GM15510 (cell line): ENCODE measurements at regions not wholly inside any gene's neighbourhood (a gene's known extent, or its start where the extent isn't known, plus 50 kb on each side); places are given as distances from the start of the nearest gene placed in this dataset.

Source experiments
- POLR2A ChIP-seq: IDR thresholded peaks from 3 replicates; pipeline ENCODE4 v1.6.1; 2011; ENCODE audit warnings: borderline replicate concordance; ENCODE audit not compliant: insufficient read length; ENCODE audit errors: extremely low read depth

DNA sequence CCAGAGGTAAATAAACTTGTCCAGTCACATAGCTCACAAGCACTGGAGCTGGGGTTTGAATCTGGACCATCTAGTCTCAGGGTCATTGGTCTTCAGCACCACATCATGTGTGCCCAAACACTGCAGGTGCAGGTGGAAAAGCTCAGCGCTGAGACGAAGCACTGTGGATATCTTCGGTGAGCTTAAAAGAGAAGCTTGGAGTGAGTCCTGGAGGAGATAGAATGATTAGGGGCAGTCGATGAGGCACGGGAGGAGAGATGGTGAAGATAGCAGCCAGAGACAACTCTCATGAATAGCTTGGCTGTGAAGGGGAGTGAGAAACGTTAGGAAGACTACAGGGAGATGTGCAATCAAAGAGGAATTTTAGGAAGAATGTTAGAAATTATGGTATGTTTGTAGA, 389.3 kb downstream of the FGF9 start:
- no peak for TF ChIP-seq POLR2A

DNA sequence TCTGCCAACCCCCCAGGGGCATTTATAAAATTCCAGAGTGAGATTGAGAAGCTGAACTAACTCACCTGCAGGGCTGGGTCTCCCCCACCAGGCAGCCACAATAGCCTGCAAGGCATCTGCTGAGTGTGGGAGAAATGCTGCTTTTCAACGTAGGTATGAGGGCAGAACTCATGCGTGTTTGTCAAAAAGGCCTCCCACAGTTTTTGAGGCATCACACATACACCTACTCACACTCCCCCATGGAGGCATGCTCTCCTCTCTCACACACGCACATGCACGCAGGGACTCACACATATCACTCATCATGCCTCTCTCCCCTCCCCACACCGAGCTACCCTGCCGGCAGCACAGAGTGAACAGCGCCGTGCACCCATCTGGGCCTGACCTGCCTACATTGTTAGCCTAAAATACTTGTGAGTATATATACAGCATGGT, 390.5 kb downstream of the FGF9 start:
- TF ChIP-seq POLR2A: no peak

DNA sequence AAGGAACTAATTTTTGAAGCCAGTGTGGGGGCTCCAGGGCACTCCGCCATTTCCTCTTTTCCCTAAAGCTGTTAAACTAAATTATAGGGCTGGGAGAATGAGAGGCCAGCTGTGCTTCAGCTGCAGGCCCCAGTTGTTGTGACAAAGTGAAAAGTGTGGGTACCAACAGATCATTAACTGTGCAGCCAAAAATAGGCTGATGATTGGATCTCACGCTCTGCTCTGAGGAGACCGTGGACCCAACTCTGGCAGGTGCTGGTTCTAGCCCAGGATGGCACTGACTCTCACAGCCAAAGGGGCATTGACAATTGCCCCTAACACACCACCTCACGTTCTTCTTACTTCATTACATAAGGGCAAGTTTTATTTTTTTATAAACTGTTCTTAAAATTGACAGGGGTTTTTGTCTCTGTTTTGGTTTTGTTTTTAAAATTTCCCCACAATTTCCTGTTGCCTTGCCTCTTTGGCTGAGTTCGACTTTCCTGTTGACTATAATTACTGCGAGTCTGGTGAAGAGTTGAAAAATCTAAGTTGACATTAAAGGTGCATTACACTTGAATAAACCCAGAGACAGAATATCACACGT, 391.0 kb downstream of the FGF9 start:
- TF ChIP-seq POLR2A: peak; percentile 13

DNA sequence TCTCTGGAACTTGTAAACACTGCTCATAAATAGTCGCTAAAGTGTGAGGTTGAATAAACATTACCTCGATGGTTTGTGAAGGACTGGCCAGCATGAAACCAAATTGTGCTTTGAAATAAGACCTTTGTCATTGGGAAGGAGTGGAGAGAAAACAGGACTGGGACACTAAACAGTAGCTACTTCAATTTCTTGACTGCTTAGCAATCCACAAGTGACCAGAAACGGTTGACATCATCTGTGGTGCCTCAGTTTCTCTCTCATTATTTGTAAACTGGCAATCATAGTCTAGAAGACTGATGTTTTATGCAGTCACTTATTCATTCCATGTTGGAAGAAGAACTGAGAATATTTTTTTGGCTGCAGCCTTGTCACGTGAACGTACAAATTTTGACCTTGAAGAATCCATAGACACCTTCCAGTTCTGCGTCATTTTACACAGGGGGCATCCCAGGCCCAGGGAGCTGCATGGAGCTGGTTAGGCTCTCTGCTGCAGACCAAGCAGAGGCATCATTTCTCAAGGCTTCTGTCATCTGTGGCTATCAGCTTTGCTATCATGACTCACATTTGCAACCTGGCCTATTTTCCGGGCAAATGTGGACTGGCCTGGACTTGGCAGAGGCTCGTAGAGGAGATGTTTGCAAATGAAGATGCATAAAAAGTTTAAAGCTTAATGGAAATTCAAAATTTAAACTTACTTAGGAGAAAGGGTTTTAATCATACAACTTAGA, 391.8 kb downstream of the FGF9 start:
- TF ChIP-seq POLR2A: no peak

DNA sequence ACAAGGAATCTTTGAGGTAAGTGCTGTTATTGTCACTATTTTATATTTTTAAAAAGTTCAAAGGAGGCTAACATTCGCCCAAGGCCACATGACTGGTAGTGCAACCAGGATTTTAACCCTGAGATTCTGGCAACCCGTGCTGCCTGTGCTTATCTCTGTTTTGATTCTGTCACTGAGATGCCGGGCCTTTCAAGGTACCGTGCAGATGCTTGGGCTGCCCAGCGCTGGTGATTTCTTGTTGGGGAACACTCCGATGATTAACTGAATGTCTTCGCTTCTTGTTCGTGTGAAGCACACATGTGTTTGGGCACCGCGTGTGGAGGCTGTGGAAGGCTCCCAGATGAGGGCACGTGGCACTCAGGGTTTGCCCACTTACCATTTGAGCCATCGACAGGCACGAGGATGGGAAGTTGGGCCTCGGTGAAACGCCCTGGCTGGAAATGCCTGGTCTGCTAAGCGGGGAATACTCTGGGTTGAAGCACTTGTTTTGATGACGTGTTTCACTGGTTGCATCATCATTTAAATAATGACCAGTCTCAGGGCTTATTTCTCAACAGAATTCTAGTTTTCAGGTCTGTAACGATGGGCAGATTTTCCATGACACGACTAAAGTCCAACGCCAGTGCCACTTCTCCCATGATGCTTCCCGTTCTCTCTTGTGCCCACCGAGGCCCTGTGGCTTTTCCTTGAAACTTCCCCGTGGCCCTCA, 392.7 kb downstream of the FGF9 start:
- TF ChIP-seq POLR2A: no peak

DNA sequence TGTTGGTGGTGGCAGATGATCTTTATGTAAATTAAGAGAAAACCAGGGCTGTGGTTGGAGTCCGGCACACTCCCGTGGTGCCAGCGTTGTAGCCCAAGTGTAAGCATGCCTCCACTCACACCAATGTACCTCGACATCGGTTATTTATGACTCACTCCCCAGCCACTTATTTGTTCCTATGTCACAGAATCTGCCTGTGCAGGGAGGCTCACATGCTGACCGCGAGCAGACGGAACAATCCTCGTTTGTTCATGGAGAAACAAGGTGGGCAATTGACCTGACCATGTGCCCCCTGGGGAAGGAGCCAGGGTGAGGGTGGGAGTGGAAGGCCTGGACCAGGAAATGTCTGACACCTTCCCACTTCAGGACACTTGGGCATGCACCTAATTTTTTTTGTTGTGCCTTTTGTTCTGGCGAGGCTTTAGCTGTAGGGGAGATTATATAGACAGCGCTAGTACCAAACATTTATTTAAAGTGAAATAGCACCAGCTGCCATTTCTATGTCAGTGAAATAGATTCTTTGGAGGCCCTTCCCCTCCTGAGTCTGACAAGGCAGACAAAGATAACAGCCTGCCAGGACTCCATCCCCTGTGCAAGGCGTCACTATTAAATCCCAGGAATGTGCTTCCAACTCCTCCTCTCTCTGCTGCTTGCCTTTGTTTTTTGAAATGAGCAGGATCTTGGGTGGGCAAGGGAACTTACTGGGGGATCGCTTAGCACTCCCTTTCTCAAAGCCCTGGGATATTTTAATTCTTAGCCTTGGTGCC, 394.2 kb downstream of the FGF9 start:
- no peak for TF ChIP-seq POLR2A

DNA sequence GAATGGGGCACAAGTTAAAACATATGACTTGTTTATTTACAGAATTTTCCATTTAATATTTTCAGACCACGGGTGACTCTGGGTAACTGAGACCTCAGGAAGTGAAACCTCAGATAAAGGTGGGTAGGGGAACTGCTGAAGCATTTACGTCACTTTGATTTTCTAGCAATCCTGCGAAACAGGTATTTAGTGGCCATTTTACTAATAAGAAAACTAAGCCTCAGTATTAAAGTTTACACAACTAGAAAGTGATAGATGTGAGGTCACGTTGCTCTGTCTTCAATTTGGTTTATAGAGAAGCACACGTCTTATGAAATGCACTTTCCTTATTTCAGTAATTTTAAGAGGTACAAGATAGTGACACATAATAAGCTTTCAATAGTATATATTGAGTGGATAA, 402.8 kb downstream of the FGF9 start:
- TF ChIP-seq POLR2A: no peak

DNA sequence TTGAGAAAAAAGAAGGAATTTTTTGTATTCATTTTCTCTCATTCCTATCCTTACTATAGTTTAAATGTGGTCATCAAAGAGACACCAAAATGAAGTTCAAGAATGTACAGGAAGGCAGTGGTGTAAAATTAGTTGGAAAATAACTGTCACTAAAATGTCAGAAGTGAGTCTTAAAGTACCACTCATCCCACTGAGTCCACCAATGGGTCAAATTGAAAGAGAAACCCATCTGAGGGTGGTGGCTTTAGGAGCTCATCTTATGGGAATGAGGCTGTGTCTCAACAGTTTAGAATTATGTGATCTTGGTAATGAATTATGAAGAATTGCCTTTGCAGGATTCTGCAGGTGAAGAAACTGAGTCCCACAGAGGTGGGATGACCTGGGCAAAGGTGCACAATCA, 403.5 kb downstream of the FGF9 start:
- no peak for TF ChIP-seq POLR2A

DNA sequence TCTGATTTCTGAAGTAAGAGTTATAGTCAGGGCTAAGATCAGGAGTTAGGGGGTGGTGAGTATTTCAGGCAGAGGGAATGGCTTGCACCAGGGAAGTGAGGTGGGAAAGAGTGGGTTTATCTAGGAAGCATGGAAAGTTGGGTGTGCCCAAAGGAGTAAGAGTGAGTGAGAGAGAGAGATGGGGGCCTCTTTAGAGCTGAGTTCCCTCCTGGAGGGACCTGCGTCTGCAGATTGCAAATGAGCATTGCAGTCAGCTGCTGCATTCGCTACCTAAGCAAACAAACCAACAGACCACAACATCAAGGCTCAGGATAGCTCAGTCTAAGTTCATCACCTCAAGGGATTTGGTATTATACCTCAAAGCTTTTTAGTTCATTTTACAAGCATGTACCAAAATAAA, 405.8 kb downstream of the FGF9 start:
- no peak for TF ChIP-seq POLR2A

DNA sequence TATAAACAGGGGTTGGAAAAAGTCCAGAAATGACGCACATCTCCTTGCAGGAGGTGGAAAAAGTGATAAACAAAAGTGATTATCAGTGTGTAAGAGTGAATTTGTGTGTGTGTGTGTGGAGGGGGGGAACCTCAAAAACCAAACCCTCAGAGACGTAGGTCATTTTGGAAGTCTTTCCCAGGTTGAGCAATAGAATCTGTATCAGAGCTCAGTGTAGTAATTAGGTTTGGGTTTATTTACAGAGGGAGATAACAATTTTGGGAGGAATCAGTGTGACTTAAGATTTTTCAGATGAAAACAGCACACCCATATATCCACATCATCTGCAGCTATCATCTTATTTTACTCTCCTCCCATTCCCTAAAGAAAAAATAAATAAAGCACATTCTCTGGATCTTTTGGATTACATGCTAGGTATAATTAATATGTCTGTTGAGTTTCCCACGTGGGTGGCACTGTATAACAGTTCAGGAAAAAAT, 406.4 kb downstream of the FGF9 start:
- TF ChIP-seq POLR2A: no peak

DNA sequence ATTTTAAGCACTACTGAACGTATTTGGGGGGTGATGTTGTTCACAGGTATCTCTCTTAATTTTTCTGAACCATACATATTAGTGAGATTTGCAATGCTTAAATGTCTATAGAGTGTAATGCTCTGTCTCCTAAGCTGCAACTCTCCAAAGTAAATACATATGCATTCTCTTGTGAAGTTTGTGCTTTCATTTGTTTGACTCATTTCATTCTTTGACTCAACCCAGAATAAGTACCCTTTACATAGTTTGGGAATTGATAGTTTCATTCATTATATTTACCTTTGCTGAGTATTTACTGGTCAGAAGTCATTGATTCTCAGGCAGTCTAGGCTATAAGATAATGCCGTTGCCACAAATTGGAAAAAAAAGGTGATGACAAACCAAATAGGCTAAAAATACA, 406.9 kb downstream of the FGF9 start:
- TF ChIP-seq POLR2A: no peak

DNA sequence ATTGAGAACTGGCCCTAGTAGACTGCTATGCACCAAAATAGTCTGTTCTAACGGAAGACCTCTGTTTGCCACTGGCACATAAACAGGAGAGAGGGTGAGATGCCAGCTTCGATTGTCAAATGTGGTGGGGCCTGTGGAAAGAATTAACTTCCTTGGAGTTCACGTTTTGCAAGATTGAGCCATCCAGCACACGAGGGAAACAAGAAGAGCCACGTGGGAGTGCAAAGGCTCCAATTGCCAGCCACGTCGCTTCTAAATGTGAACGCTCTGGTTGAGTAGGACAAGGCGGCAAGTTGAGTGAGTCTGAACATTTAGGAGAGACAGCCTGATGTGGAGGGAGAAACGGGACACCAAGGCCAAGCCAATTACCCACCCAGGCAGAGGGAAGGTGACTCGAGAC, 409.1 kb downstream of the FGF9 start:
- TF ChIP-seq POLR2A: no peak

DNA sequence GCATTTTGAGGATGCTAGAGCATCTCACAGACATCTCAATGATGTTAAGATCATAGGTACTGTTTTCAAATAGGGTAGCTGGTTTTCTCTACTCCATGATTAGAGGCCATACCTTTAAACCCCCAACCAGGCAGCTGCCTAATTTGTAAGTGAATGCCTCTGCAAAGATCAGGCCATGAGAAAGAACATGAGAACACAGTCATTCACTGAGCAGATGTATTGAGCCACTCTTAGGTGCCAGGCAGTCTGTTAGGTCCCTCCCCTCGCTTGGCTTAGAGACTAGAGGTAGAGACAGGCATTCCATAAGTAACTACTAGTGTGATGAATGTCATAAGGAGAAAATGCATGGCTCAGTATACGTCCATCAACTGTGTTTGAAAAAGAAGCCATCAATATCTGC, 410.0 kb downstream of the FGF9 start:
- no peak for TF ChIP-seq POLR2A

DNA sequence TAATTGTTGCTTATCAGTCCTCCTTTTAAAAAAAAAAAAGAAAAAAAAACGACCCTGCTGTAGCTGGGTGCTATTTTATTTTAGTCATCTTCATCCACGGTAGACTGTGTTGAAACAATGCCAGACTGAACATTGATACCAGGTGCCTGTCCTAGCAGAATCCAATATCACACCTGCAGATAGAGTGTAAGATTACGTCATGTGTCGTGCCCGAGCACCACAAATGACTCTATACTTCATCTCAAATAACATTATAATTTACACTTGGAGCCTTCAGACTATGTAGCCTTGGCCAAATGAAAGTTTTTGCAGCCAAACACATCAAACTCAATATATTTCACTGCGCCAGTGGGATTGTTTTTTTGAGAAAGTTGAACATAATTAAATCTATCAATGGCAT, 410.6 kb downstream of the FGF9 start:
- TF ChIP-seq POLR2A: no peak

DNA sequence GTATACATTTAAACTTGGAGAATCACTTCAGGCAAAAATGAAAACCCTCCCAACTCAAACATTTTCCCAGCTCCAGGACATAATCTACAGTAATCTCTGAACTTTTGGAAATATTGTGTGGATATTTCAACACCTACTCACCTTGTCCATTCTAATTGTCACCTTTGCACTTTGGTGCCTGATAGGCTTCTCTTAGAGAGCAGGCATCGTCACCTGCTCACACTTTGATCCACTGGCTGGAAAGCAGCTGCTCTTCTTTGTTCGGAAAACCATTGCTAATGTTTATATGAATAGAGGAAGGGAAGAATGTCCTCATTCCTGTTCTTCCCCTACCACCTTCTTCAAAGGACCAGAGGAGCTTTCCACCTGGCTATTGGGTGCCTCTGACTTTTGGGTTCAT, 411.2 kb downstream of the FGF9 start:
- no peak for TF ChIP-seq POLR2A

DNA sequence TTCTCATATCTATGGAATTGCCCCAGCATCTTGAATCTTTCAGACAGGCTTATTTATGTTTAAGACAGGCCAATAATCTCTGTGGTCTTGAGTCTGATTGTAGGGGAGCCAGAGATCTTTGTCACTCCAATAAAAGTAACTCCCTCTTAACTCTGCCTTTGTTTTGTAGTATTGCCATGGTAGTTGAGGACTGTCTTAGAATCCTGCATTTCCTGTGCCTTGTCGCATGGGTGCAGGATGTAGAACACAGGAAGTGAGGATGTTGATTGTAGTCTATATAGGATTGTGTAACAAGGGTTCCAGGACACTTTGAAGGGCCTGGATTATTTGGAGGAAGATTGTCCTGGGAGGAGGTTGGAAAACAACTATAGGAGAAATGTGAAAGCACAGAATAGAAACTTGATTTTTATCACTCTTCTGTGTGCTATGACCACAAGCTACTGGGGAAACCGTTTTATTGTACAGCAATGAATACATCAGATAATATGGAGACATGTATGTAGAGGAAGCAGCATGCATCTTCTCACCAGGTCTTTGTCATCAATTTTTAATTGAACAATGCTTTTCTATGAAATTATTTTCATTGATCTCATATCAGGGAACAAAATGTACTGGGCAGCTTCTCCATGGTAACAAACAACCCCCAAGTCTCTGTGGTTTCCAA, 411.7 kb downstream of the FGF9 start:
- no peak for TF ChIP-seq POLR2A

DNA sequence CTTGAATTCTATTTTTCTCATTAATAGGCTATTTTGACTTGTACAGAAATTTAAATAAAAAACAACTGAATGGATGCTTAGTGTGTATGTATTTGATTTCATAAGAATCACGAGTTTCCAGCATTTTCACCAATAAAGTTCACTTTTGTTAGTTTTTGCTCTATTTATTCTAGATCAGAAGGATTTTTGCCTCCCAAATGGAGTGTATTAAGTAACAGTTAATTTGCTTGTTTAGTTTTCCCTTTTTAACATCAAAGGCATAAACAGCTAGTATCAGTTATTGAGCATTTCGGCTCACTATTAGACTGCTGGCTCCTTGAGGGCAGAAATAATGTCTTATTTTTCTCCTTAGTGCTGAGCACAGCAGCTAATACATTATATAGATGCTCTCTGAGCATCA, 414.1 kb downstream of the FGF9 start:
- TF ChIP-seq POLR2A: no peak
